Stomach (tissue), 4 donors: ENCODE measurements at regions not wholly inside any gene's neighbourhood (a gene's known extent, or its start where the extent isn't known, plus 50 kb on each side); places are given as distances from the start of the nearest gene placed in this dataset.

Source experiments
- POLR2A ChIP-seq, 4 donors: fragments of 450-650 bp; IDR thresholded peaks; one replicate each; pipeline ENCODE4 v1.6.1; 2016; ENCODE audit warnings: antibody characterized with exemption in 4 of 4, control low read depth in 2 of 4, mild to moderate bottlenecking in 1 of 4, moderate library complexity in 1 of 4
- POLR2AphosphoS5 ChIP-seq, 3 donors: sonication (generic); formaldehyde crosslinking; IDR thresholded peaks; one replicate each; pipeline ENCODE4 v1.6.1; 2016; ENCODE audit warnings: antibody characterized with exemption in 3 of 3

- TF ChIP-seq POLR2A (IDR thresholded peaks at IDR 0.05) (no peak), POLR2AphosphoS5 (IDR thresholded peaks at IDR 0.05) (no peak)
Observed at GRCh38 chr1:50285994-50286393, 137.2 kb downstream of the DMRTA2 start.
